ENCODE measurements at regions not wholly inside any gene's neighbourhood (a gene's known extent, or its start where the extent isn't known, plus 50 kb on each side); places are given as distances from the start of the nearest gene placed in this dataset.
A peak's percentile ranks its signal among the peaks of the same experiment; 100 is the strongest.
"Not testable (repeated sequence)": the region's sequence is repeated elsewhere in the genome, so short reads cannot be mapped to it uniquely, and the experiment has no call there.

GRCh38 chr4:158350161-158350560, 139.9 kb downstream of the TMEM144 start:
- Histone ChIP-seq H3K79me2 (ENCODE audit: insufficient read depth, low read length) (no peaks in the 10 kb centered on the region), H3K4me2 (ENCODE audit: low read length) (no peak overlapping the region), H3K36me3 (ENCODE audit: insufficient read depth, low read length) (no peaks in the 10 kb centered on the region), H3K9ac (ENCODE audit: low read length) (no peak overlapping the region), H3K4me3 (ENCODE audit: insufficient read depth, low read depth, low read length) (no peak overlapping the region), H3K27me3 (ENCODE audit: insufficient read depth, low read length) (no peaks in the 10 kb centered on the region), H2AFZ (ENCODE audit: low read depth, low read length) (no peak overlapping the region), H3K9me3 (ENCODE audit: insufficient read depth, low read depth, low read length) (peaks cover 2% of the 10 kb centered on the region), H4K20me1 (ENCODE audit: insufficient read depth, low read length) (no peaks in the 10 kb centered on the region), H3K27ac (ENCODE audit: low read depth, low read length) (no peak overlapping the region), H3K4me1 (ENCODE audit: insufficient read depth, low read length) (no peaks in the 10 kb centered on the region)
- H3K4me3 Mint-ChIP-seq (ENCODE audit: unreplicated experiment) = no peak overlapping the region
- no peaks in the 10 kb centered on the region for H3K4me1 Mint-ChIP-seq (ENCODE audit: low read depth, unreplicated experiment)
- FAIRE-seq (no peak), DNase-seq (ENCODE audit: low read depth) (no peak)
- no peaks in the 10 kb centered on the region for H3K9me3 Mint-ChIP-seq (ENCODE audit: unreplicated experiment)
- peak overlapping the region; percentile 8 for H3K27ac Mint-ChIP-seq (ENCODE audit: unreplicated experiment)
- no peaks in the 10 kb centered on the region for H3K27me3 Mint-ChIP-seq (ENCODE audit: low read depth, unreplicated experiment)
- no peaks in the 10 kb centered on the region for H3K36me3 Mint-ChIP-seq (ENCODE audit: low read depth, unreplicated experiment)
- TF ChIP-seq CTCF (IDR thresholded peaks at IDR 0.05; ENCODE audit: insufficient read depth, low read depth, low read length) = no peak
- TF ChIP-seq EZH2 (IDR thresholded peaks at IDR 0.05; ENCODE audit: insufficient read depth, low read length) = no peak

DNA sequence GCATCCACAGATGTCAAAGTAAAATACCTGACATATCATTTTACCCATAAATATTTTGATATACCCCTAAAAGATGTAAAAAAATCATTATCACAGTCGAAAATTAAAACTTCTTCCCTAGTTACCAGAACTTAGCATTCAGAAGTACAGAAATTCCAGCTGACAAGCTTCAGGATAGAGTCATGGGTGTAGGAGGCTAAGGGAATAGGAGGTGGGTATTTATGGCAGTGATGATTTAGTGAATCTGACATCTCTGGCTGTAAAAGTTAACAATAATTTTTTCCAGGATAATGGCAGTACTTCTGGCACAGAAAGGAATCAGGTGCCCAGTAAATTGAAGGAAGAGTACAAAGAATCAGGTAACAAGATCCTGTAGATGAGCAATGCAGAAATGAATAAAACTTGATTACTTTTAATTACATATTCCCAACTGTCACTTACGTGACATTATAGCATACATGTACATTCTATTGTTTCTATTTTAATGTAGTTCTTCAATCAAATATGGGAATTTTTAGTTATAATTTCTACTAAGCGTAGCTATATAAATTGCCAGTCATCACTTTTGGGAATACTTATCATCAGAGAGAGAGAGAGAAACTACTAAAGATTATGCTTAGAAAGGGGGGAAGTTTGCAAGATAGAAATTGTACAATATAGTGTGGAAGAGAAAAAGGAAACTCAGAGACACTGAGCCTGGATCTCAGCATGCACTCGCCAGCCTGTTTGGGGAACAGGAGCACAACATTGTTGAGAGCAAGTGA, 143.4 kb downstream of the TMEM144 start:
- TF ChIP-seq CTCF (IDR thresholded peaks at IDR 0.05; ENCODE audit: insufficient read depth, low read depth, low read length) (no peak), EZH2 (IDR thresholded peaks at IDR 0.05; ENCODE audit: insufficient read depth, low read length) (no peak)
- no peaks in the 10 kb centered on the region for H3K27me3 Mint-ChIP-seq (ENCODE audit: low read depth, unreplicated experiment)
- Histone ChIP-seq H2AFZ (ENCODE audit: low read depth, low read length) (no peak overlapping the region), H3K79me2 (ENCODE audit: insufficient read depth, low read length) (no peaks in the 10 kb centered on the region), H3K9ac (ENCODE audit: low read length) (no peak overlapping the region), H3K27me3 (ENCODE audit: insufficient read depth, low read length) (no peaks in the 10 kb centered on the region), H3K4me3 (ENCODE audit: insufficient read depth, low read depth, low read length) (no peak overlapping the region), H3K36me3 (ENCODE audit: insufficient read depth, low read length) (no peaks in the 10 kb centered on the region), H4K20me1 (ENCODE audit: insufficient read depth, low read length) (no peaks in the 10 kb centered on the region), H3K27ac (ENCODE audit: low read depth, low read length) (no peak overlapping the region), H3K4me2 (ENCODE audit: low read length) (no peak overlapping the region), H3K9me3 (ENCODE audit: insufficient read depth, low read depth, low read length) (no peaks in the 10 kb centered on the region), H3K4me1 (ENCODE audit: insufficient read depth, low read length) (peaks cover 2% of the 10 kb centered on the region)
- no peak overlapping the region for H3K4me3 Mint-ChIP-seq (ENCODE audit: unreplicated experiment)
- H3K27ac Mint-ChIP-seq (ENCODE audit: unreplicated experiment) = no peak overlapping the region
- no peaks in the 10 kb centered on the region for H3K4me1 Mint-ChIP-seq (ENCODE audit: low read depth, unreplicated experiment)
- no peaks in the 10 kb centered on the region for H3K36me3 Mint-ChIP-seq (ENCODE audit: low read depth, unreplicated experiment)
- H3K9me3 Mint-ChIP-seq (ENCODE audit: unreplicated experiment) = peaks cover 3% of the 10 kb centered on the region
- DNase-seq (ENCODE audit: low read depth) = no peak
- FAIRE-seq = no peak

- Histone ChIP-seq H3K4me1 (ENCODE audit: insufficient read depth, low read length) (peaks cover 2% of the 10 kb centered on the region), H3K9ac (ENCODE audit: low read length) (no peak overlapping the region), H3K4me2 (ENCODE audit: low read length) (peak overlapping the region; percentile 66), H2AFZ (ENCODE audit: low read depth, low read length) (no peak overlapping the region), H3K36me3 (ENCODE audit: insufficient read depth, low read length) (no peaks in the 10 kb centered on the region), H3K27ac (ENCODE audit: low read depth, low read length) (no peak overlapping the region), H3K4me3 (ENCODE audit: insufficient read depth, low read depth, low read length) (no peak overlapping the region), H3K27me3 (ENCODE audit: insufficient read depth, low read length) (no peaks in the 10 kb centered on the region), H3K9me3 (ENCODE audit: insufficient read depth, low read depth, low read length) (no peaks in the 10 kb centered on the region), H4K20me1 (ENCODE audit: insufficient read depth, low read length) (no peaks in the 10 kb centered on the region), H3K79me2 (ENCODE audit: insufficient read depth, low read length) (no peaks in the 10 kb centered on the region)
- FAIRE-seq (no peak), DNase-seq (ENCODE audit: low read depth) (peak; percentile 16)
- Mint-ChIP-seq H3K27me3 (ENCODE audit: low read depth, unreplicated experiment) (no peaks in the 10 kb centered on the region), H3K36me3 (ENCODE audit: low read depth, unreplicated experiment) (no peaks in the 10 kb centered on the region), H3K4me3 (ENCODE audit: unreplicated experiment) (no peak overlapping the region), H3K27ac (ENCODE audit: unreplicated experiment) (no peak overlapping the region), H3K4me1 (ENCODE audit: low read depth, unreplicated experiment) (no peaks in the 10 kb centered on the region), H3K9me3 (ENCODE audit: unreplicated experiment) (peaks cover 3% of the 10 kb centered on the region)
- TF ChIP-seq EZH2 (IDR thresholded peaks at IDR 0.05; ENCODE audit: insufficient read depth, low read length) (no peak), CTCF (IDR thresholded peaks at IDR 0.05; ENCODE audit: insufficient read depth, low read depth, low read length) (no peak)
Measured at GRCh38 chr4:158356301-158356700, 146.0 kb downstream of the TMEM144 start.

DNA sequence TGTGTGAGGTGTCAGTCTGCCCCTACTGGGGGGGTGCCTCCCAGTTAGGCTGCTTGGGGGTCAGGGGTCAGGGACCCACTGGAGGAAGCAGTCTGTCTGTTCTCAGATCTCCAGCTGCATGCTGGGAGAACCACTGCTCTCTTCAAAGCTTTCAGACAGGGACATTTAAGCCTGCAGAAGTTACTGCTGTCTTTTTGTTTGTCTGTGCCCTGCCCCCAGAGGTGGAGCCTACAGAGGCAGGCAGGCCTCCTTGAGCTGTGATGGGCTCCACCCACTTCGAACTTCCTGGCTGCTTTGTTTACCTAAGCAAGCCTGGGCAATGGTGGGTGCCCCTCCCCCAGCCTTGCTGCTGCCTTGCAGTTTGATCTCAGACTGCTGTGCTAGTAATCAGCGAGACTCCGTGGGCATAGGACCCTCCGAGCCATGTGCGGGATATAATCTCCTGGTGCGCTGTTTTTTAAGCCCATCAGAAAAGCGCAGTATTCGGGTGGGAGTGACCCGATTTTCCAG, 153.7 kb upstream of the RXFP1 start:
- not testable (repeated sequence) for DNase-seq (ENCODE audit: low read depth); H4K20me1 ChIP-seq (ENCODE audit: insufficient read depth, low read length); H3K4me1 ChIP-seq (ENCODE audit: insufficient read depth, low read length); H3K27ac ChIP-seq (ENCODE audit: low read depth, low read length); H3K9ac ChIP-seq (ENCODE audit: low read length); H3K27ac Mint-ChIP-seq (ENCODE audit: unreplicated experiment); H3K4me1 Mint-ChIP-seq (ENCODE audit: low read depth, unreplicated experiment); H3K4me3 Mint-ChIP-seq (ENCODE audit: unreplicated experiment); H2AFZ ChIP-seq (ENCODE audit: low read depth, low read length); FAIRE-seq; H3K4me2 ChIP-seq (ENCODE audit: low read length); H3K27me3 Mint-ChIP-seq (ENCODE audit: low read depth, unreplicated experiment); H3K9me3 ChIP-seq (ENCODE audit: insufficient read depth, low read depth, low read length); H3K36me3 ChIP-seq (ENCODE audit: insufficient read depth, low read length); H3K79me2 ChIP-seq (ENCODE audit: insufficient read depth, low read length); H3K36me3 Mint-ChIP-seq (ENCODE audit: low read depth, unreplicated experiment); H3K4me3 ChIP-seq (ENCODE audit: insufficient read depth, low read depth, low read length); H3K27me3 ChIP-seq (ENCODE audit: insufficient read depth, low read length)
- H3K9me3 Mint-ChIP-seq (ENCODE audit: unreplicated experiment) = peaks cover 17% of the 10 kb centered on the region

Data from astrocyte (in vitro differentiated cells and primary cell).